GM19397 (cell line): ENCODE measurements at regions not wholly inside any gene's neighbourhood (a gene's known extent, or its start where the extent isn't known, plus 50 kb on each side); places are given as distances from the start of the nearest gene placed in this dataset.

ENCODE experiments used
- ATAC-seq: cut with Tn5 transposase; IDR thresholded peaks from one replicate; pipeline ENCODE4 v1.9.1; 2021; ENCODE audit warnings: mild to moderate bottlenecking, moderate library complexity; ENCODE audit not compliant: unreplicated experiment

DNA sequence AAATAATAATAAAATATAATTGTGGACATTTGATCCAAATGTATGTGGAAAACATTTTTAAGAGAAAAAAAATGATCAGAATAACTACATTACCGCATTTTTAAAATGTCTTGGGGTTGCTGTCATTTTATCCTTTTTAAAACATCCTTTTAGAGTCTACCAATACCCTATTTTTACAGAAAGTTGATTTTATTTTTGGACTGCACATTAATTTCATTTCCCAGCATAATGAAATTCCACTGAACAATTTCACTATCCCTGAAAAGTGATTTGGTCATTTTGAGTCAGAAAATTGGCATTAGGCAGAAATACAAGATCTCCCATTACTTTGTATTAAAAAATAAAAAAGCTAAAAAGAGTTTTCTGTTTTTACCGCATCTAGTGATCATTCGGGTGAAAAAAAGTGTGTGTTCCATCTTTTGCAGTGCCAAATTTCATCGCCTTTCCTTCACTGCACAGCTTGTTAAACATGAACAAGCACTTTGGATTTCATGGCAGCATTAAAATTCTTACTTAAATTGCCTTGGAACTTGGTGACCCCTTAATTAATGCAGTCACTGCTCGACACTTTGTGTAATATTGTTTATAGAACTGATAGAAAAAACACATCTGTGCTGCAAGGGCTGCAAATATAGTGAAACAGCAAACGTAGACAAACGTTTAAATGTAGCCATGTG, 611.7 kb downstream of the TSN start:
- ATAC-seq, result no peak

DNA sequence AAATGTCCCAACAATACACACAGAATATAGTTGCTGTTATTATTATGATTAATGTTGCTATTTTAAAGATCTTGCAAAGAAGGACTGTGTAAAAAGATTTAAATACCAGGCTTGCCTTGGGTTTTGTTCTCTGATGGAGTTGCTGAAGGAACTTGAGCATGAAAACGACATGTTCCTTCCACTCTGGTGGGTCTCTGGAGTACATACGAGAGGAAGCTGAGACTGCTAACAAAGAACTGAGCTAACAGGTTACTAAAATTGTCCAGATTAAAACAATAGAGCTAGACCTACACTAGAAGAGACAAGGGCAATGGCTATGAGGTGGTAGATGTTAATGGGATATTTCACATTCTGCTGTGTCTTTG, 612.2 kb downstream of the TSN start:
- ATAC-seq, result no peak

DNA sequence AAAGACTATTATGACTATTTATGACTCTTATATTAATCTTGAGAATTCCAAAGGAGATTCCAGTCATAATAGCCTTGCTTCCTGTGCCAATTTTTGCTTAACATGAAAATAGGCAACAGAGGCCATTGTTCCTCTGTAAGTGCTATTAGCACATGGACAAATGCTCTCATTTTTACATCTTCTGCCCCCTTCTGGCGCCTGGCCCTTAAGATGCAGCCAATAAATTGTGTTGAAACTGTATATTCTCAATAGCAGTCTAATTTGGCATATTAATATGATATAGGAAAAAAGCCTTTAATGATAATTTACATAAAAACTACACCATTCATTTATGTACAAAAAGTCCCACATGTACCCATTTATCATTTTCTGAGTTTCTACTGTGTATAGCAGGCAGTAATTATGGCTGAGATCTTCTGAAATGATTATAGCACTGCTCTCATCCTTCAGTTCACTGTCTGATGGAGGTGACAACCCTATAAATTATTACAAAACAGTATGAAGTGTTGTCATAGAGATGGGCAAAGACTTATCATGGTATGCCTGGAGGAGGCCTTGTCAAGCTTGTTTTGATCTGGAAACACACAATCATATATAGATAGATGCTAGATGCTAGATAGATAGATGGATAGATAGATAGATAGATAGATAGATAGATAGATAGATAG, 613.3 kb downstream of the TSN start:
- ATAC-seq, result no peak

DNA sequence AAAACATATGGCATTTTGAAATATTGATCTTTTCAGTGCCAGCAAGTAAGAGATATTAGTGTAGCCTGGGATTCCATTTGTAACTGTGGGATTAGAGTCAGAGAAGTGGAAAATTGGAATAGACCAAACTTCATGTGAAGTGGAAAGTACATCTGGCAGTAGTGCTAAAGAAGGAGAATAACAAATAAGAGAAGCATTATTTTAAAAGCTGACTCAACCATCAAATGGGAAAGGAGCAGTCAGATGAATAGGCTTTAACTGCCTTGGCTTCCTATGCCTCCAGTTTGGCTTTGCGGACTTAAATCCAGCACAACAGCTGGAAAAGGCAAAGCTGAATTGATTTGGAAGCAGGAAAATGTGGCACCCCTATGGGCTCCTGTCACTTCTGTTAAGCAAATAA, 623.1 kb downstream of the TSN start:
- ATAC-seq, result no peak

DNA sequence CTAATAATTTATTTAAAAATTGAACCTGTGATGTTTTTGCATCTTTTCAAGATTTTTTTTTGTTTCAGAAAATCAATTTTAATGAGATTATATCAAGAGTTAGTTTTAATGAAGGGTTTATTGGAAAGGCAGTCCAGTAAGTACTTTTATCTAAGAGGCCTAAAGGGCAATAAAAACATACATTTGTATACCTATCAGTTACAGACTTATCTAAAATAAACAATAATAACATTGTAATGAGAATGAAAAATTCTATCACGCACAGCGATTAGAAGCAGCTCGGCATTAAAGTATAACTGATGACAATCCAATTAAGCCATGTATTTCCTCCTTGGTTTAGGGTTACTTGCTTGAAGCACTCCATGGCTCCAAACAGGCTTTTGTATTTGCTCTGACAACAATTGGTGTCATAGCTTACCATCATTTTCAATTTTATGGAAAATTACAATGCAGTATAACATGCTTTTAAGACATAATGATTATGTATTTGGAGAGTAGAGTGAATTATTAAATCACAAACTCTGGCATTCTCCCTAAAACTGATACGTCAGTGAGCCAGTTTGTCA, 629.4 kb downstream of the TSN start:
- no peak for ATAC-seq

DNA sequence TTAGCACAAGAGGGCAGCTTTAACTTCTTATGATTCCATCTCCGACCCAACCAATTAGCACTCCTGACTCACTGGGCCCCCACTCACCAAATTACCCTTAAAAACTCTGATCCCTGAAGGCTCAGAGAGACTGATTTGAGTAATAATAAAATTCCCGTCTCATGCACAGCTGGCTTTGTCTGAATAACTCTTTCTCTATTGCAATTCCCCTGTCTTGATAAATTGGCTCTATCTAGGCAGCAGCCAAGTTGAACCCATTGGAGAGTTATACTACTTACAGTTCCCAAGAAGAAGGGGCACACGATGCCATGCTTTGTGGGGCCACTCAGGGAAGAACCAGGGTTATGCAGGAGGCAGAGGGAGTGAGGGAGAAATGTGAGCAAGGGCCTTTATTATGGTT, 632.8 kb downstream of the TSN start:
- ATAC-seq, result no peak

DNA sequence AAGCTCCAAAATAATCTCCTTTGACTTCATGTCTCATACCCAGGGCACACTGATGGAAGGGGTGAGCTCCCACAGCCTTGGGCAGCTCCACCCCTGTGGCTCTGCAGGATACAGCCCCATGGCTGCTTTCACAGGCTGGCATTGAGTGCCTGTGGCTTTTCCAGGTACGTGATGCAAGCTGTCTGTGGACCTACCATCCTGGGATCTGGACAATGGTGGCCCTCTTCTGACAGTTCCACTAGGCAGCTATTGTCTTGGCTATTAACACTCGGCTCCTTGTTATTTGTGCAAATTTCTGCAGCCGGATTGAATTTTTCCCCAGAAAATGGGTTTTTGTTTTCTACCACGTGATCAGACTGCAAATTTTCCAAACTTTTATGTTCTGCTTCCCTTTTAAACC, 634.2 kb downstream of the TSN start:
- ATAC-seq, result no peak

DNA sequence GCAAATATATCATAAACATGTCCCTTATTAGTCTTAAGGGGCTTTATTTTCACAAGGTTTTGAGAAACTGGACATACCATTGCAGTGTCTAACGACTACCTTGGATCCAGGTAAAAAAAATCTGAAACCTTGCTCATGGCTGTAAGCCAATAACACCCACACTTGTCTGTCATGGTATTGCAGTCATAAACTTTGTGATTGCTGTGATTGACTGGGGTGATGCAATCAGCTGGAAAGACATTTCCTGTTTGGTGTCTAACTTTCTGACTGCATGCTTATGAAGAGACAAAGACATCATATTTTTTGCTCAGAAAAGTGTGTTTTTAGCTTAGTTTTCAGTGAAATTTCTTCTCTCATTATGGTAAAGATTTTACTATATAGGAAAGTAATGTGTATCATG, 635.0 kb downstream of the TSN start:
- no peak for ATAC-seq

DNA sequence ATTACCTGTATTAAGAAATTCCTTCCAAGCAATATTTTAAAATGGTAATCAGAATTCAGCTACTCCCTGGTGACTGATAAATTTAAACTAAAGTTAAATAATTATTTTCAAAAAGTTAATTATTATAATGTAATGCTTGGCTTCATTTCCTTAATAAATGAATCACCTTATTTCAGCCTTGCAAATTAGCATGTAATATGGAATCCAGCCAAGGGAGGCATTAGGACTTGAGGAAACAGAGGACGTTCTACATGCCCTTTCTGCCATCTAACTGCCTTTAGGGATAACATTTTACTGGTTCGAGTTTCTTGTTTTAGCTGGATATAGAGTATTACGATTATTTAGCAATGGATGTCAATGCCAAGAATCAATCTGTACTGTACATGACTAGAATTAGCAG, 636.3 kb downstream of the TSN start:
- no peak for ATAC-seq

DNA sequence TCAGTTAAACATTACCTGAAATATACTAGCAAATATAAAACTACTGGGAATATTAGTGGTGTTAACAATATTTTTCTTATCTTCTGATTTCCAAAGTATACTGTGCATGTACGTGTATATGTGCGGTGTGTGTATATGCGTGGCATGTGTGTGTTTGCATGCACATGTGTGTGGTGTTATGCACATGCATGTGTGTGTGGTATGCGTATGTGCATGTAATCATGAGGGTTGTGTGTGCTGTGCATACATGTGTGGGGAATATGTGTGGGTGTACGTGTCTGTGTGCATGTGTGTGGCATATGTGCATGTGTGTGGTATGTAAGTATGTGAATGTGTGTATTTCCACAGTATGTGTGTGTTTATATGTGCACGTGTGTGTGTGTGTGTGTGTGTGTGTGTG, 640.2 kb downstream of the TSN start:
- ATAC-seq, result no peak

DNA sequence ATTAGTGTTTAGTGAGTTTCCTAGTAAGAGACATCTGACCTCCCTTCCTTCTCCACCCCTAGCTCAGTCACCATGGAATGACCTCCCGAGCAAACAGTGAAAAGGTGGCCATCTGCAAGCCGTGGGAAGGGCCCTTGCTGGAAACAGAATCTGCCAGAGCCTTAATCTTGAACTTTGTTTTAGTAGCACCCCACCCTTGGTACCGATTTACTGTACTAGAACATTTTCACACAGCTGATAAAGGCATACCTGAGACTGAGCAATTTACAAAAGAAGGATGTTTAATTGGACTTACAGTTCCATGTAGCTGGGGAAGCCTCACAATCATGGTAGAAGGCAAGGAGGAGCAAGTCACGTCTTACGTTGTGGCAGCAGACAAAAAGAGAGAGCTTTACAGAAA, 655.8 kb downstream of the TSN start:
- no peak for ATAC-seq

DNA sequence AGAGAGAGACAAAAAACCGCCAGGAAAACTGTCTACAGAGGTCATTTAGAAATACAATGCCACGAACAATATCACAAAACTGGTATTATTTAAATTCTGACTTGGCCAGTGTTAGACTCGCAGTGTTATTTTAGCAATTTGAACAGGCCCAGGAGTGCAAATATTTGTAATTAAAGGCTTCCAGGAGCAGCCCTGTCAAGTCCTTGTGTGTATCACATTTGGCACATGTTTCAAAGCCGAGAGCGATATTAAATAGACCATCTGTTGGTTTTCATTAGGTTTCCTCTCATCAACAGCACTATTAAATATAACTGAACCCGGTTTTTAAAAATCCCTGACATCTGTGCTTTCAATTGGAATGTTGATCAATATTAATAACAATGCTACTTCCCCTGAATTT, 656.9 kb downstream of the TSN start:
- ATAC-seq, result no peak

DNA sequence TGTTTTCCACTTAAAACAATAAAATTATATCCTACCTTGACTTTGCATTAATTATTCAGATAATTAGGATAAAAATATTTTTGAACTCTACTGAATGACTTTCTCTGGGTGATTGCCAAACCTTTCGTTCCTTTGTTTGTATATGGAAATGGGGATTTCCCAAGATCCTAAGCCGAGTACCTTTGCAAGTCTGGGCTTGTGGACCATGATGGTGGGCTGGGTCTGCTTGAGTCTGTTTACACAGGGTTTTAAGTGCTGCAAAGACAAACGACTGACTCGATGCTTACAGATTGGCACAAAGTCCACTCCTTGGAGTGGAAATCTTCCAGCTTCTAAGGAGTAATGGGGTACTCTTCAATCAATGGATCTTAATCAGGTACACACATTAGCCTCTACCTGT, 659.5 kb downstream of the TSN start:
- no peak for ATAC-seq

DNA sequence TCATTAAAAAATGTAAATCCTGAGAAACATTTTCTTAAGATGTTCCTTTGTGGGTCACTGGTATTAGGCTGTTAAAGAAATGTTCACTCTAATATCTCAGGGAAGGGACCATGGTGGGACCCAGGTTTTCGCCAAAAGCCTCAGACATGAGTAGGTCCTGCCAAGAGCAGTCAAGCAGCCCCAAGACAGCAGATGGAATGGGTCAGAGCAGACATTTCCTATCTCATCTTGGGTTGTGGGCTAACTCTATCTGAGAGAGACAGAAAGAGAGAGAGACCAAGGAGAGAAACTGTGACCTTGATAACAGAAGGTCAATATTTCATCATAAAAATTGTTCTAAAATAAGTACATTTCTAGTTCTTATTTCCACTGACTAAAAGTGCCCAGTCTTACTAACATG, 661.7 kb downstream of the TSN start:
- ATAC-seq, result no peak

DNA sequence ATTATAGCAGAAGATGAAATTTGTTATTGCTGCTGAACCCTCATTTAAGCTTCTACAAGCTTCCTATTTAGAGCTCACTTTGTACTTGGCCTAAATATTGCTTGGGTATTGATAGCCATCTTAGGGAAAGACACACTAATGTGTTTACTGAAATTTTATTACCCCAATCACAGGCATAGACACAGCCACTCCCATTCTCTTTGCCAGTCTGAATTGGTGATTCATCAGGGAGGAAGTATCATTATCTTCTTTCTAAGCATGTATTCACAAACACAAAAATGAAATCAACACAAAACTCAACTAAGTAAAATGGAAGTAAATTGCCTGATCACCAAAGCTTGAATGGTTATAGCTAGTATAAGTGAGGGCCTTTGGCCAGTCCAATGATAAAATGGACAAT, 666.3 kb downstream of the TSN start:
- no peak for ATAC-seq

DNA sequence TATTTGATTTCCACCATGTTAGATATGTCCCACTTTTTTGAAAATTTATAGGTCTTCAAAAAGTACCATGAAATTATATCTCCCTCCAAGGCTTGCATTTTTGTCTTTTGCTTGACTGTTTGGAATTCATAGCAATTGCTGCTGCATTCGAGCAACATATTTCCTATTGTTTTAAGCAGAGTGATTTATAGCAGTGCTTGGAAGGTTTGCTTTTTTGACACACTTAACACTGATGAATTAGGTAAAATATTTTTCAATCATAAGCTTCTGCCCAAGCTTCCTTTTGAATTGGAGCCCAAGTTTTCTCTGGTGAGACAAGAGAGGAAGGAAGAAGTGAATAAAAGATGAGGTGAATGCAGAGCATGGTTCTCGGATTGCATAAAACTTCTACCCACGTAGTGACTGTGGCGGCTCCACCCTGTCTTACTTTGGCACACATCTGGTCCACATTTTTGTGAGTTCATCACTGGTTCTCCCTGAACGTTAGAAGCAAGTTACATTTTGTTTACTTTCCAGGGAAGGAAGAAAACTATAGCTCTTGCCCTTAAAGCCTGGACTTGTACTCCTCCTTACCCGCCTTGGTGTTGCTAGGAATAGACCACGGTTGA, 667.0 kb downstream of the TSN start:
- ATAC-seq, result no peak

DNA sequence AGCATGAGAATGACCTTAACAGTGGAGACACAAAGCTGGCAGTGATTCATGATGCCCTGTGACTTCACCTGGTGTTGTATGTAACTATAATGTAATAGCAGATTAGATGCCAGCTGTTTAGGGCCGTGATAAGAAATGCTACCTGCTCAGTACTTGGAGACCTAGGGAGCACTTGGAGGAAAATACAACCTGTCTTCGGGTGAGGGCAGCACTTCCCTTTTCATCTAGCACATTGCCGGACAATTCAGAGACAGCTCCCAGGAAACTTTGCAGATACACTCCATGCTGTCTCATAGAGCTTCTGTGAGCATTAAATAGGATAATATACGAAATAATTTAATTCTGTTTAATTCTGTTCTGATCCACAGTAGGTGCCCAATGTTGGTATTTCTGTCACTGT, 668.5 kb downstream of the TSN start:
- ATAC-seq, result no peak

DNA sequence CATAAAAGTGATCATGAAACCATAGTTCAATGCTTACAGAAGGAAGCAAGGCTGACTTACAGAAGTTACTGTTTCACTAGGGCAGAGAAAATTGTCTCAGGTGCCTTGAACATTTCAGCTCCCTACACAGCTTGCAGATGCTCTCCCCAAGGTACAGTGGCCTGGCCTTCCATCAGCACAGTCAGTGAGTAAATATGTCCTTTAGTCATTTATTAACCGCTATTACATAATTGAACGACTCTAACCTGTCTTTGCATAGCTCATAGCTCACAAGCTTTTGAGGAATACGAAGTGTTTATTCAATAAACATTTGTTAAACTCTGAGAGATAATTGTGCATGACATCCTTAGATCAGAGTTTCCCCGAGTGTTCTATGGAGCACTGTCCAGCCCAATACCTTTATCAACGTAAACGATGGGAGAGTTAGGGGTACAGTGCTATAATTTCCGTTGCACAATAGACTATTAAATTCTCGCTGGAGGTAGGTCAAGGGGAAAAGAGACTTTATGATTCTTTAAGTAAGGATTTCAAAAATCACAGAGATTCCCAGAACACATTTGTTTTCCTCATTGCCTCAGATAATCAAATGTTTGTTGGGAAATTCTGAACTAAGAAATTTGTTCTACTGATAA, 677.8 kb downstream of the TSN start:
- no peak for ATAC-seq

DNA sequence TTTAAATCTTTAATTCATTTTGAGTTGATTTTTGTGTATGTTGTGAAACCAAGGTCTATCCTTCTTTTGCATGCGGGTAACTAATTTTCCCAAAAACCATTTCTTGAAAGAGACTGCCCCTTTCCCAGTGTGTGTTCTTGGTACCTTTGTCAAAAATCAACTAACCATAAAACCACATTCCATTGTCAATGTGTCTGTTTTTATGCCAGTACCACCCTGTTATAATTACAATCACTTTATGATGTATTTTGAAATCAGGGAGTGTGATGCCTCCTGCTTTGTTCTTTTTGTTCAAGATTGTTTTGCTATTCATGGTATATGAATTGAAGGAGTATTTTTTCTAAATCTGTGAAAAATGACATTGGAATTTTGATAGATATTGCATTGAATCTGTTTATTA, 689.6 kb downstream of the TSN start:
- no peak for ATAC-seq

DNA sequence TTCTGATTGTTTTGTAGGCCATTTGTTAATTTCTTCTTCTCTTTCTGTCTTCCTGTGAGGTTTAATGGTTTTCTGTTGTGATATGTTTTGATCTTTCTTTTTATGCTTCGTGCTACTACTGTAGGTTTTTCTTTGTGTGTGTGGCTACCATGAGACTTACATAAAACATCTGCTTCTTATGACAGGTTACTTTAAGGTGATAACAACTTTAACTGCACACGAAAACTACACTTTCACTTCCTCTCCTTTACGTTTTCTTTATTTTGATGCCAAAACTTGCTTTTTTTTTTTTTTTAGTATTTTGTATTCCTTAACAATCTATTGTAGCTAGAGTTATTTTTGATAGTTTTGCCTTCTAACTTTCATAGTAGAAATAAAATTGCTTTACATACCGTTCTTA, 691.3 kb downstream of the TSN start:
- ATAC-seq, result no peak

DNA sequence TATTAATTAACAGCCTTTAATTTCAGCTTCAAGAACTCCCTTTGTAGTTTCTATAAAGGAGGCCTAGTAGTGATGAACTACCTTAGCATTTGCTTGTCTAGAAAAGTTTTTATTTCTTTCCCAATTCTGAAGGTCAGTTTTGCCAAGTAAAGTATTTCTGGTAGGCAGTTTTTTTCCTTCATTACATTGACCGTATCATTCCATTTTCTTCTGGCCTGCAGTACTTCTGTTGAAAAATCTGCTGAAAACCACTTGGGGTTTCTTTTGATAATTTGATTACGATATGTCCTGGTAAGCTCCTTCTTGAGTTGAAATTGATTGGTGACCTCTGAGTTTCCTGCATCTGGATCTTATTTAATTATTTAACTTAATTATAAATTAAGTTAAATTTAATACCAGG, 691.8 kb downstream of the TSN start:
- ATAC-seq, result no peak

DNA sequence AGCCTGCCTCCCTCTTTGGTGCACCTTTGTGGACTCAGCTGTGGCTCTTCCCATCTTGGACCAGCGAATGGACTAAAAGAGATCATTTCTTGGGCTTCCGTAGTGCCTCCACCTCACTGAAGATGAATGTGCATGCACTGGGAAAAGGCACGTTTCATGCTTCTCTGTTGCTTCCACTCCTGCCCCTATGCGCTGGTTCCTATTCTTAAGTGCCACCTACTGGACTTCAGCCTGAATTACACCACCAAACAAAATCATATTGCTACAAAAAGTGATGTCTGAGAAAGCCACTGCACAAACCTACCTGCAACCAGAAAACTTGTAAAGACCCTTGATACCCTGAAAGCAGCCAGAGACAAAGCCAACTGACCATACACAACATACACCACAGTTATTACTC, 695.6 kb downstream of the TSN start:
- ATAC-seq, result no peak
